Germinal center (tissue), 1 donor: ENCODE measurements at regions not wholly inside any gene's neighbourhood (a gene's known extent, or its start where the extent isn't known, plus 50 kb on each side); places are given as distances from the start of the nearest gene placed in this dataset.
"Not testable (repeated sequence)": the region's sequence is repeated elsewhere in the genome, so short reads cannot be mapped to it uniquely, and the experiment has no call there.

Experiments
- DNase-seq: peaks from one replicate; pipeline ENCODE4 v3.0.0; 2012; ENCODE audit warnings: mixed read lengths, low spot score

DNA sequence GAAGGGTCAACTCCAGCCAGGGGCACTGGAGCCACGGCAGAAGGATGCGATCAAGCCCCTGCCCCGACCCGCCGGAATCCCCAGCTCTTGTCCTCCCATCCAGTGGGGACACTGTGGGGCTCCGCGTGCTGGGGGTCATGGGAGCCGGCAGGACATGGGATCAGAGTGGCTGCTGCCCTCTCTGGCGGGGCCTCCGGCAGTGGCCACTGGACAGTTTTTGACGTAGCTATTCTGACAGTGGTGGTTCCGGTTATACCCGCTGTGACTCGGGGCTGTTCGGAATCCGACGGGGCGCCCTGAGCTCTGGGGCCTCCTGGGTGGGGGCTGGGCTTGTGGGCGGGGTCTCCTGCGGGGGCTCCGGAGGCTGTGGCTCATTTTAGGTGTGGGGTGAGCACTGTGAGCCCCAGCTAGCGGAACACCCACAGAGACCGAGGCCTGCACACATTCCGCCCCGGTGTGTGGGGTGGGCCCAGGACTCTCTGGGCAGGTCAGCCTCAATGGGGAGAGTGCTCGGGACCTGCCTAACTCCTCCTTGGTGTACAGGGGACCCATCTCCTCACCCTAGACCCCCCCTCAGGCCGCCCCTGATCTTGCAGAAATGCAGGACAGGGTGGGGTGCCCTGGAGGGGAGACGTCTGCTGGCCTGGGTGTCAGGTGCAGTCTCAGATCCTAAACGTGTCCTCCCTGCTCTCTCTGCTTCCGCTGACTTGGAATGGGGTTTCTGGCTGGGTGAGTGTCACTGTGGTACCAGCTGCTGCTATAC is 374.2 kb downstream of the TMEM121 start:
- DNase-seq: no peak

GRCh38 chr14:105901226-105901625 is 374.8 kb downstream of the TMEM121 start:
- DNase-seq: no peak

DNA sequence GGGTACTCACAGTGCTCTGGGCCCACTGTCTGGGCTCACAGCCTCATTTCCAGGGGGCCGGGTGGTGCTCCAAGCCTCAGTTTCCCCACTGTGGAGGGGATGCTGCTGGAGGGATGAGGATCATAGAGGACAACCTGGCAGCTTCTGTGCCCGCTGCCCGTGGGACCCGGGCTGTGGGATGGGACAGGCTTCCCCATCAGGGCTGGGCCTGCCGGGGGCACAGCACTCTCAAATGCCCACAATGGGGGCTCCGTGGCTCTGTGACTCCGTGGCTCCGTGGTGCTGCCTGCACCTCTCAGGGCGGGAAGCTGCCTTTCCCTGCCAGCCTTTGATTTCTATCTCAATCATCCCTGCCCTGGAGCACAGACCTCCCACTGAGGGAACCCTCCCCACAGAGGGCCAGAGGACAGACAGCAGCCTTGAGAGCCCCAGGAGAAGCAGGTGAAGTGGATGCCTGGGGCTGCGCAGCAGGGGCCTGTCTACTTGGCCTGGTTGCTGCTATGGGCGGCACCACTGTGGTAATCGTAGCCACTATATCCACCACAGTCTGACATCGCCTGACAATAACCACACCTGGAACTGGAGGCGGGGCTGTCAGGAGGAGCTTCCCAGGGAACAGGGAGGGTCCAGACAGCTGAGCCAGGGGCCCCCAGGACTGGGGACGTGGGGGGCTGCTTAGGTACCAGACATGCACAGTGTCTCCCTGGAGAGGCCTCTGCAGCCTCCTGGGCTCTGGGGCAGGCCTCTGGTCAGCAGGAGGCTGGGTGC is 375.9 kb downstream of the TMEM121 start:
- DNase-seq: no peak

- DNase-seq: not testable (repeated sequence)
Measured at GRCh38 chr14:105902899-105903165, 376.4 kb downstream of the TMEM121 start.

DNA sequence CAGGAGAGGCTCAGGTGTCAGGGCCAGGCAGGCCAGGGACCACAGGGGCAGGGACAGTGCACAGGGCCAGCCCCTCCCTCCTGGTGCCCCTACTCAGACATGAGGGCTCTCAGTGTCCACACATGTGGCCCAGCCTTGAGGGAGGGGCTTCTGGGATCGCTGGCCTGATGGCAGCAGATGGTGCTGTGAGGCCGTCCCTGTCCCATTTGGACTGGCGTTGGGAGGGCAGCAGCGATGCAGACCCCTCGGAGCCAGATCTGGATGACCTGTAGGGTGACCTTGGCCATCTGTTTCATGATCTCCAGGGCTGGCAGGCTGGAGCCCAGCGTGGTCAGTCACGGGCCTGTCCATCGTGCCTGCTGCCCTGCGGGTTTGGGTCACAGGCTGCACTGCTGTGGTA is 377.6 kb downstream of the TMEM121 start:
- DNase-seq: no peak

DNA sequence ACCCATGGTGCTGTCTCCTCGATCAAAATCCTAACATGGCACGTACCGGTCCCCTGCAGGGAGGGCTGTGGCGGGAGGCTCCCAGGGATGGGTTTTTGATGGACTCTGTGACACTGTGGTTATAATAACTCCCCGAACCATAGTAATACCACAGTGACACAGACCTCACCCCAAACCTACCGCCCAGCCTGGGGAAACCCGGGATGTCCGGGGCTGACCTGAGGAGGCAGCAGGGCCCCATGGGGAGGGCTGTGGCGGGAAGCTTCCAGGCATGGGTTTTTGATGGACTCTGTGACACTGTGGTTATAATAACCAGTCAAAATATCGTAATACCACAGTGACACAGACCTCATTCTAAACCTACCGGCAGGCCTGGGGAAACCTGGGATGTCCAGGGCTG is 378.0 kb downstream of the TMEM121 start:
- DNase-seq: no peak

DNA sequence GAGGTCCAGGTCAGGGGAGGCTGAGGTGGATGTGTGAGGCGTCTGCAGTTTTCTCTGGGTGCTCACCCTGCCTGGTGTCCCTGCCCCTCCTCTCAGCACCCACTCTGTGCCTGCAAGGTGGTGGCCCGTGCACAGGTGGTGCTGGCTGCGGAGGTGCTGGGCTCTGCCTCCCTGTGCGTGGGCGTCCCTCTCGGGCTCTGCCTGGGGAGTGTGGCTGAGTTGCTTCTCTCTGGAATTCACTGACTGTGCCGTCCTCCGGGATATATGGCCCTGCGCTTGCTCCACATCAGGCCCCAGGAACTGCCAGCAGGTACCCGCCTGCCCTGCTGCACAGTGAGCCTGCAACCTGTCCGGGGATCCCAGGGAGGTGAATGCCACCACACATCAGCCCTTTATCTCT is 379.1 kb downstream of the TMEM121 start:
- DNase-seq: no peak

GRCh38 chr14:105907276-105907675 is 380.9 kb downstream of the TMEM121 start:
- DNase-seq: no peak

- DNase-seq: no peak
Measured at GRCh38 chr14:105908006-105908405, 381.6 kb downstream of the TMEM121 start.

DNA sequence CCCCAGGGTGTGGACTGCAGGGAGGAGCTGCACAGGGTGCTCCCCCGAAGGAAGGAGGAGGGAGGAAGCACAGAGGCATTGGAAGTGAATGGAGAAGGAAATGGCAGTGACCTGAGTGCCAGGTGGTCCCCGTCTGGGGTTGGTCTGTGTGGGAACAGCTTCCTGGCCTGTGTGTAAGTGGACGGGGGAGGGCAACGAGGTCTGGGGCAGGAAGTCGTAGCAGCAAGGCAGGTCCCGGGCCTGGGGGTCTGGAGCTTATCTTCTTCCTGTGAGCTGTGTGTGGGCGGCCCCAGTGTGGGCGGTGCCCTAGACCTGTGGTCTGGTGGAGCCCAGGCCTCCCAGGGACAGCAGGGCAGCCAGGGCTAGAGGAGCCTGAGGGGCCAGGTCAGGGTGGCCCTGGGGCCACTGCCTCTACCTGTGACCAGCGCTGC is 382.1 kb downstream of the TMEM121 start:
- no peak for DNase-seq

DNA sequence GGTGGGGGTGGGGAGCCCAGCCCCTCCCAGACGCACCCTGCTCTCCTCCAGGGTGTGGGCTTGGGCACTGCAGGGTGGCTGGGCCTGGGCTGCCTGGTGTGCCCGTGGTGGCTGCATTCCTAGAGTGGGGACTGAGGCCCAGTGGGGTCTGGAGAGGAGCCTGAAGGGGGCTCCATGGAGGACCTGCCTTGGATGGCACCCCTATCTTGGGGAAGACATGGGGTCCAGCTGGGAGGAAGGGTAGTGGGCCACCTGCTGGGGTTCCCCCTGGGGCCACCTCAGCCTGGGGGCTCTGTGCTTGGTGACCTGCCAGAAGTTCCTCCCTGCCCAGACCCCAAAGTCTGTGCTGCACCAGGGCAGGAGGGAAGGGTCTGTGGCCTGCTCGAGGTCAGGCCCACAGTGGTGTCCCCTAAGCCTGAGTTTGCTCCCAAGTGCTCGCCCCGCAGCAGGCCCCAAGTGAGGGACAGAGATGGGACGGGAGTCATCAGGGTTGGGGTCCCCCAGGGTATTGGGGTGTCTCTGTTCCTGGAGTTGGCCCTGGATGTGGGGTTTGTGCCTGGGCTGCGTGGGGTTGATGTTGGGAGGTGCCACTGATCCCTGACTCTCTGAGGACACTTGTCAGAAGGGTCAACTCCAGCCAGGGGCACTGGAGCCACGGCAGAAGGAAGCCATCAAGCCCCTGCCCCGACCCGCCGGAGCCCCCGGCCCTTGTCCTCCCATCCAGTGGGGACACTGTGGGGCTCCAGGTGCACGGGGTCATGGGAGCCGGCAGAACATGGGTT is 382.9 kb downstream of the TMEM121 start:
- no peak for DNase-seq

- not testable (repeated sequence) for DNase-seq
Measured at GRCh38 chr14:105909828-105910120, 383.4 kb downstream of the TMEM121 start.

DNA sequence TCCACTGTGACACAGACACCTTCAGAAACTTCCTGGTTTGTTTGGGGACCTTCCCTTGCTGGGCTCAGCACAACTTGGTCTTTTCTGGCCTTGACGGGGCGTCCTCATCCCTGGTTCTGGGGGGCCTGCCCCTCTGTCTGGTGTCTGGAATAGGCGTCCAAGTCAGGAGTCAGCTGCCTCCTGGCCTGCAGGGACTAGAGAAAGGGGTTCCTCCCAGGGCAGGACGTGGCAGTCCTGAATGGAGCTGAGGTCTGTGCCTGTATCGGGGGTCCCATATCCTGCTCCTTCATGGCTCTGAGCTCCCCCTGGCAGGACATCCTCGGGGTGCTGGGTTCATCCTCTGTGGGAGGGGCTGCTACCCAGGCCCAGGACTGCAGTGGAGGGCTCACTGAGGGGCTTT is 384.0 kb downstream of the TMEM121 start:
- DNase-seq: no peak

GRCh38 chr14:105911006-105911847 is 384.8 kb downstream of the TMEM121 start:
- no peak for DNase-seq

DNA sequence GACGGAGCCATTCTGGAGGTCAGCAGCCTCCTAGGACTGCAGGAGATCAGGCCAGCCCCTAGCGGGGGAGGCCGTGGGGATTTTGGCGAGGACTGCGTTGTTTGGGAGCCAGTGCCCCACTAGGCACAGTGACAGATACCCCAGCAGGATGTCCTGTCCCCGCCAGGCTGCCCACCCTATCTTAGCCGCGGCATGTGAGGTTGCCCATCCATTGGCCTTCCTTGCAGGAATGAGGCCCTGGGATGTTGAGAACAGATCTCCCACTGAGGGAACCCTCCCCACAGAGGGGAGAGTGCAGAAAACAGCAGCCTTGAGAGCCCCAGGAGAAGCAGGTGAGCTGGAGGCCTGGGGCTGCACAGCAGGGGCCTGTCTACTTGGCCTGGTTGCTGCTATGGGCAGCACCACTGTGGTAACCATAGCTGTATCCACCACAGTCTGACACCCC is 385.5 kb downstream of the TMEM121 start:
- DNase-seq: not testable (repeated sequence)

DNA sequence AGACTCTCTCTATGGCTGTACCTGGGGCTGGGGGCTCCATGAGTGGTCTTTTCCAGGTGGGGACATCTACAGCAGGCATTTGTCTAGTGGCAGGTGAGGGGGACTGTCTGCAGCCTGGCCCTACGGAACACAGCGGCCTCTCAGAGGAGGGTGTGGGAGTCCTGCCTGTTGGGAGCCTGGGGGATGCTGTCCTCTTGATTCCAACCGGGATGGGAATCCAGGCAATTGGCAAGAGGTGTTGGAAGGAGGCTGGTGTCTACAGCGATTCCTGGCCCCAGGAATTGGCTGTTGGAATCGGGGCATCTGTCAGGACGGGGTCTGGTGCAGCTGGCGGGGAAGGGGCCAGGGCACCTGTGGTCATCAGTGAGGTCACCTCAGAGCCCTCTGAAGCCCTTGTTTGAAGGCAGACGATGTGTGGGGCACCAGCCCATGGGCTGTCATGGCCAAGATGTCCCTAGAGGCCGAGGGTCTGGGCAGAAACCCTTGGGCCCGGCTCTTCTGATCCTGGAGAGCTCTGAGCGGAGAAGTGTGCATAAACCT is 386.3 kb downstream of the TMEM121 start:
- no peak for DNase-seq

DNA sequence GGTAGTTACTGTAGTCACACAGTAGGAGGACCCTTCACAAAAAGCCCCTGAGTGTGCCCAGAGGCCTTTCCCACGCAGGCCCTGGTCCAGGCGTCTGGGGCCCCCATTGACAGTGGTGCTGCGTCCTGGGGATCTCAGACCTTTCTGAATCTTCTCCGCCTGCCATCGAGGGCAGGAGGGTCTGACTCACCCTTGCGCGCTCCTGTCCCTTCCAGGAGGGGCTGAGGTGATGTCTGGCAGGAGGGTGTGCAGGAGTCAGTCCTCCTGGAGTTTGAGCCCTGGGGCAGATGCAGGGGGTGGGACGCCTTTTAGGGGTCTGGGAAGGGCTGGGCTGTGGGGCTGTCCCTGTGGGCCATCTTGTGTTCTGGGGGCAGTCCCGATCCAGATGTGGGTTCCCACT is 386.8 kb downstream of the TMEM121 start:
- no peak for DNase-seq

DNA sequence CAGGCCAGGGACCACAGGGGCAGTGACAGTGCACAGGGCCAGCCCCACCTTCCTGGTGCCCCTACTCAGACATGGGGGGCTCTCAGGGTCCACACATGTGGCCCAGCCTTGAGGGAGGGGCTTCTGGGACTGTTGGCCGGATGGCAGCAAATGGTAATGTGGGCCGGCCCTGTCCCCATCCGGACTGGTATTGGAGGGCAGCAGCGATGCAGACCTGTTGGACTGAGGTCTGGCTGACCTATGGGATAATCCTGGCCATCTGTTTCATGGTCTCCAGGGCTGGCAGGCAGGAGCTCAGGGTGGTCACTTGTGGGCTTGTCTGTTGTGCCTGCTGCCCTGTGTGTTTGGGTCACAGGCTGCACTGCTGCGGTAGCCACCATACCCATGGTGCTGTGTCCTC is 387.5 kb downstream of the TMEM121 start:
- DNase-seq: no peak

- DNase-seq: not testable (repeated sequence)
Measured at GRCh38 chr14:105914281-105914680, 387.9 kb downstream of the TMEM121 start.

GRCh38 chr14:105914738-105915385 is 388.5 kb downstream of the TMEM121 start:
- no peak for DNase-seq

GRCh38 chr14:105915546-105915945 is 389.2 kb downstream of the TMEM121 start:
- DNase-seq: not testable (repeated sequence)
